ENCODE measurements at regions not wholly inside any gene's neighbourhood (a gene's known extent, or its start where the extent isn't known, plus 50 kb on each side); places are given as distances from the start of the nearest gene placed in this dataset.

GRCh38 chr17:70897446-70897845, 728.1 kb downstream of the KCNJ2 start:
- TF ChIP-seq CTCF (conservative IDR thresholded peaks at IDR 0.05; ENCODE audit: low read depth, low read length) (no peak), POLR2A (IDR thresholded peaks at IDR 0.05; ENCODE audit: low read depth, low read length) (no peak), SMC3 (IDR thresholded peaks at IDR 0.05; ENCODE audit: low read depth, low read length) (no peak), MAZ (IDR thresholded peaks at IDR 0.05; ENCODE audit: borderline replicate concordance, low read depth, low read length) (no peak), FOS (IDR thresholded peaks at IDR 0.05; ENCODE audit: low read depth, low read length) (no peak), ELK1 (IDR thresholded peaks at IDR 0.05; ENCODE audit: borderline replicate concordance, low read depth, low read length) (no peak), RAD21 (IDR thresholded peaks at IDR 0.05; ENCODE audit: low read length) (no peak), BHLHE40 (IDR thresholded peaks at IDR 0.05; ENCODE audit: low read depth, low read length) (no peak), MAFK (IDR thresholded peaks at IDR 0.05; ENCODE audit: low read depth, low read length) (no peak), RCOR1 (IDR thresholded peaks at IDR 0.05; ENCODE audit: insufficient replicate concordance, low read length) (no peak)

All from IMR-90 (cell line).